GM18873 (cell line): ENCODE measurements at regions not wholly inside any gene's neighbourhood (a gene's known extent, or its start where the extent isn't known, plus 50 kb on each side); places are given as distances from the start of the nearest gene placed in this dataset.
"Not testable (repeated sequence)": the region's sequence is repeated elsewhere in the genome, so short reads cannot be mapped to it uniquely, and the experiment has no call there.

Source experiments
- ATAC-seq: cut with Tn5 transposase; IDR thresholded peaks from one replicate; pipeline ENCODE4 v1.9.1; 2021; ENCODE audit warnings: mild to moderate bottlenecking, moderate library complexity, moderate number of reproducible peaks; ENCODE audit not compliant: unreplicated experiment, low FRiP score

DNA sequence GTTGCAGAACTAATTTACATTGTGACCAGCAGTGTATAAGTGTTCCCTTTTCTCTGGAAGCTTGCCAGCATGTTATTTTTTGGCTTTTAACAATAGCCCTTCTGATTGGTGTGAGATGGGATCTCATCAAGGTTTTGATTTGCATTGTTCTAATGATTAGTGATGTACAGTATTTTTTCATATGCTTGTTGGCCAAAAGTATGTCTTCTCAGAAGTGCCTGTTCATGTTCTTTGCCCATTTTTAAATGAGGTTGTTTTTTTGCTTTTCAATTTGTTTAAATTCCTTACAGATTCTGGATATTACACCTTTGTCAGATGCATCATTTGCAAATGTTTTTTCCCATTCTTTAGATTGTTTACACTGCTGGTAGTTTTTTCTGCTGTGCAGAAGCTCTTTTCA, 627.0 kb upstream of the CNTNAP2 start:
- no peak for ATAC-seq

- no peak for ATAC-seq
Observed at GRCh38 chr7:145488816-145489215, 627.8 kb upstream of the CNTNAP2 start.

DNA sequence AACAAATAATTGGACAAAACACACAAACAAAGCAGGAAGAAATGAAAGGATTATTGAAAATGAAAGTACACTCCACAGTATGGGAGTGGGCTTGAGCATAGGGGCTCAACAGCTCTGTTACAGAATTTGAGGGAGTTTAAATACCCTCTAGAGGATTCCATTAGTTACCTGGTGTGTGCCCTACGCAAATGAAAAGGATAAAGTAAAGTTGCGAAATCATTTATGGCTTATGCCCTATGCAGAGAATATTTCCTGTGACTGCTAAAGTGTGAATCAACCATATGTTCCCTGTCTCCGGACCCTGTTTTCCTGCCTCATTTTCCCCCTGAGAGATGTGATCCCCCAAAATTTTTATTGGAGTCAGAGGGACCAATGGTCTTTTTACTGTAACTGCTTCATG, 634.6 kb upstream of the CNTNAP2 start:
- ATAC-seq, result no peak

- ATAC-seq, result no peak
Observed at GRCh38 chr7:145478541-145478940, 638.1 kb upstream of the CNTNAP2 start.

GRCh38 chr7:145474009-145474686, 638.3 kb upstream of the TPK1 start:
- no peak for ATAC-seq

DNA sequence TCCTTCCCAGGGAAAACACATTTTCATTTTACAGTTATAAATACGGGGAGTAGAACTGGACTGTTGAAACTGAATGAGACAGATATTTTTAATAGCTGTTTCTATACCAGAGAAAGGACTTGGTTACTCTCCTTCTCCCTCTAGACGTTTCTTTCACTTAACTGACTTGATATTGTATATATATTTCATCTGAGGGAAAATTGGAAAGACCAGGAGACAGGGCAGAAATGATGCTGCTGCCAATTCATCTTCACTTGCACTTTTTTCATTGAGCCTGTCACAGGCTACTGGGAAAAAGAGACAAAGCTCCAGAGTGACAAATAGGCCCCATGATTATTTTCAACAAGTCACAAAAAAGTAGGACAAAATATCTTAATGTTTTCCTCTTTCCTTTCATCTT, 636.0 kb upstream of the TPK1 start:
- ATAC-seq, result no peak

- ATAC-seq, result no peak
Observed at GRCh38 chr7:145464287-145464686, 628.4 kb upstream of the TPK1 start.

DNA sequence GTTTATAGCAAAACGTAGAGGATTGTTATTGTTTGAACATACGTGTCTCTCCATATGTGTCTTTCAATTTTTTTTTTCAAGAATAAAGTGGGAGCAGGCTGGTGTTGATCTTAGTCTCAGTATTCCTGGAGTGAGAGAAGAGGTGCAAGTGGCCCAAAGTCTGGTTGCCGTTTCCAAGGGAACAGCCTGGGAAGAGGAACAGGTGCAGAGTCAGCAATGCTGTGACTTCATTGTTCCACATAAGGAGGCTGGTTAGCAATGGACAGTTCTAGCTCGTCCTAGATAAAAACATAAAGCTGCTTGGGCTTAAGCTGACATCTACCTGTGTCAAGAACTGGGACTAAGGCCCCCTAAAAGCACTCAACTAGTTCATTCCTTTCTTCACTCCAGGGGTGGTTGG, 626.6 kb upstream of the TPK1 start:
- no peak for ATAC-seq

GRCh38 chr7:145434811-145435210, 599.0 kb upstream of the TPK1 start:
- no peak for ATAC-seq

DNA sequence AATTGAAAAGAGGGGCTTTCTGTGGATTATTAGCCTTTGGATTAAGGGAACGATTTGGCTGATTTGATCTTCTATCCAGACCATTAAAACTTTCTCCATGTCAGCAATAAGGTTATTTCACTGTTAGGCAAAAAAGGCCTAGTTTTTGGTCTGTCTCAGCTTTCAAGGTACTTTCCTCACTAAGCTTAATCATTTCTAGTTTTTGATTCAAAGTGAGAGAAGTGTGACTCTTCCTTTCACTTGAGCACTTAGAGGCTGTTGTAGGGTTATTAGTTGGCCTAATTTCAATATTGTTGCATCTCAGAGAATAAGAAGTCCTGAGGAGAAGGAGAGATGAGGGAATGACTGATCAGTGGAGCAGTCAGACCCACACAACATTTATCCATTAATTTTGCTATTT, 596.0 kb upstream of the TPK1 start:
- no peak for ATAC-seq

DNA sequence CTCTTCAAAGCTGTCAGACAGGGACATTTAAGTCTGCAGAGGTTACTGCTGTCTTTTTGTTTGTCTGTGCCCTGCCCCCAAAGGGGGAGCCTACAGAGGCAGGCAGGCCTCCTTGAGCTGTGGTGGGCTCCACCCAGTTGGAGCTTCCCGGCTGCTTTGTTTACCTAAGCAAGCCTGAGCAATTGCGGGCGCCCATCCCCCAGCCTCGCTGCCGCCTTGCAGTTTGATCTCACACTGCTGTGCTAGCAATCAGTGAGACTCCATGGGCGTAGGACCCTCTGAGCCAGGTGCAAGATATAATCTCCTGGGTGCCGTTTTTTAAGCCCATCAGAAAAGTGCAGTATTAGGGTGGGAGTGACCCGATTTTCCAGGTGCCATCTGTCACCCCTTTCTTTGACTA, 582.6 kb upstream of the TPK1 start:
- not testable (repeated sequence) for ATAC-seq

DNA sequence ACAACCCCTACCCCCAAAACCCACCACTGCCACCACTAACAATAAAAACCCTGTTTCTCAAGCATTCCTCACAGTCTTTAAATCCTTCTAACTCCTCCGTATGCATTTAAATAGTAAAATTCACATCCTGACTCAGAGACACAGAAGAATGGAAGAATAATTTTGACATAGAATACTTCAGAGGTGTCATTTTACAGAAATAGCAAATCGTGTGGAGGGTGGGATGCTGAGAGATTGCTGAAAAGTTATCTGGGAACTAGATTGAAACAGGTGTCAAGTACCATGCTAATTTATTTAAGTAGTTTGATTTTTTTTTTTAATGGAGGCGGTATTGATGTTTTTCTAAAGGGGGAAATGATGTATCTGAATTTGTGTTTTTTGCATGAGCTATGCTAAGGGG, 575.2 kb upstream of the TPK1 start:
- ATAC-seq, result no peak

GRCh38 chr7:145398758-145399157, 562.9 kb upstream of the TPK1 start:
- ATAC-seq, result no peak

DNA sequence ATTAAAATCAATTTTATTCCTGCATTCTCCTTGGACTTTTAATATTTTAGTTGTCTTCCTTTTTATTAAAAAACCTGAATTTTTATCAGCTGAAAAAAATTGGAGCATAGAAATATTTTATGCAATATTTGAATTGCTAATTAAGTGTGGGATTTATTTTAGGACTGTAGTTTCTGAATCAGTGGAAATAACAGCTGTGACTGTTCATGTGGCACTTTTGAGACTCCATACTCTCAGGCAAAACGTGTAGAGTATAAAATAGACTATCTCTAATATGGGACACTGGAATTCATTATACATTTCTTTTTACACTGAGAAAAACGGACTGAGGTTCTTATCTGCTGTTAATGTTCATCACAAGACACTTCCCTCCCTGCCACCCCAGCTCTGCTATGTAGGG, 558.3 kb upstream of the TPK1 start:
- no peak for ATAC-seq

GRCh38 chr7:145382762-145383161, 546.9 kb upstream of the TPK1 start:
- ATAC-seq, result no peak

DNA sequence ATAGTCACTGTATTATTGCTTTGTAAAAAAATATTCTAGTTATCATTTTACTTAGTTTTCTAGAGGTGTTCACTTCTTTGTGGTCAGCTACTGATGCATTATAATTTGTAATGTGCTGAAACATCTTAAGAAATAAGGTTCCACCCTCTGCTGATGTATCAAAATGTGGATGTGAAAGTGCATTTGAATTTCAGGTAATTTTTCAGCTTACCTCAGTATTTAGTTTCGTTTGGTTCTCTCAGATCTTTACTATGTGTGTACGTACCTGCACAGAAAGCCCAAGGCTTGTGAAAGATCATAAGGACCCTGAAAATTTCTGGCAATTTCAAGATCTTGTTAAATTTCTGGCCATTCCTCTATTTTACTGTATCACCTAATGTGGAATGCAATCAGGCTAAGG, 542.3 kb upstream of the TPK1 start:
- ATAC-seq, result no peak

GRCh38 chr7:145360511-145361100, 524.8 kb upstream of the TPK1 start:
- no peak for ATAC-seq

DNA sequence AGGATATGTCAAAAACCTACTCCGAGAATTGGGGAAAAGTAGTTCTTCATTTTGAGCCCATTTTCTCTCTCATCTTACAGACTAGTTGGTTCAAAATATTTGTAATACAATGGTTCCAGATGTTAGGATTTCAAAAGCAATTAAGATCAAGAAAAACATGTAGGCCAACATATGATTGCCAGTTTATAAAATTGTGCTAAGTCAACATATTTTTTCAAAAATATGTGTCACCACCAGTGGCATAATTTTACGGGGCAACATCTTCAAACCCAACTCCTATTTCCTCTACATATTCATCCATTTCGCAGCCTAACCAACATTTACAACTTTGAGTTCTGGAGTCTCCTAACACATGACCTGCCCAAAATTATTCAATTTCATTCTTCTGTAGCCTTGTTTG, 514.5 kb upstream of the TPK1 start:
- no peak for ATAC-seq

- ATAC-seq, result not testable (repeated sequence)
Observed at GRCh38 chr7:145349452-145349851, 513.6 kb upstream of the TPK1 start.

DNA sequence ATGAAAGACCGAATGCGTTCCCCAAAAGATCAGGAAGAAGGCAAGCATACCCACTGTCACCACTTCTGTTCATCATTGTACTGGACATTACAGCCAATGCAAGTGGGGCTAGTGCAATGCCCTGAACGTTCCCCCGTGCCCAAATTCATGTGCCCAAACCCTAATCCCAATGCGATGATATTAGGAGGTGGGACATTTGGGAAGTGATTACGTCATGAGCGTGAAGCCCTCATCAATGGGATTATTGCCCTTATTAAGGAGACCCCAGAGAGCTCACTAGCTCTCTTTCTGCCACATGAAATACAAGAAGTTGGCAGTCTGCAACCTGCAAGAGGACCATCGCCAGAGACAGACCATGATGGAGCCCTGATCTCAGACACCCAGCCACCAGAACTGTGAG, 511.4 kb upstream of the TPK1 start:
- no peak for ATAC-seq

DNA sequence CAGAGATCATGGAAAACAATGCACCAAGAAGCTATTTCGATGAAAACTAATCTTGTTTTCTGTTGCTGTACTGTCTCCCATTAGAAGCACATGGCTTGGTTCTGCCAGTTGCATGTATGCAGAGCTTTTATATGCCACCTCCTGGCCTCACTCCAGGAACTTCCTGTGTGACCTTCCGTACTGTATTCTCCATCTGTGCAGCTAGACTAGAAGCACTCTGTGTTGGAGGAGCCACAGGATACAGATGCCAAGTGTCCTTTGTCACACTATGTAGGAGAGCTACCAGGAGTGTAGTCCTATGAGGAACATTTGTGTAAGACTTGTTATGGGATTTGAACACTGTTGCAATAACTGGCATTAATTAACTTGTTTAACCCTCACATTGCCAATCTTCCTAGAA, 503.5 kb upstream of the TPK1 start:
- no peak for ATAC-seq

- no peak for ATAC-seq
Observed at GRCh38 chr7:145331522-145331921, 495.7 kb upstream of the TPK1 start.

DNA sequence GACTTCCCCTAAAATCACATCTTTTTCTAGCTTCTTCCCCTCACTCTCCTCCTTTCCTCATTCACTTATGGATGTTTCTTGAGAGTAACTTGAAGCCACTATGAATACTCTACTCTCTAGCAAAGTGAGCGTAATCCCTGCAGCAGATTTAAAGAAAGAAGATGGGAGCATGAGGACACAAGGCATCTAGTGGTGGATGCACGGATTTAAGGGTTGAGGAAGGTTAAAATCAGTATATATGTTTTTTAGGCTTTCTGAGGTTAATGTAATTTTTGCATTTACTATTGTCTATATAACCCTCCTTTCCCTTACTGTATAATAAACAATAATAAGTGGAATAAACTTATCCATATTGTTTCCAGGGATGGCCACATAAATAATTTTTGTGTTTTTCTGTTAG, 495.2 kb upstream of the TPK1 start:
- no peak for ATAC-seq
